ENCODE measurements at regions not wholly inside any gene's neighbourhood (a gene's known extent, or its start where the extent isn't known, plus 50 kb on each side); places are given as distances from the start of the nearest gene placed in this dataset. TPM values are rescaled to one million over a fixed set of nuclear protein-coding genes. Genes with fewer than 3 reads are reported as not detected.

- no peak for DNase-seq (ENCODE audit: low spot score)
- Histone ChIP-seq H3F3A (ENCODE audit: low read depth) (no peaks in the 10 kb centered on the region), H3K27ac (no peak overlapping the region), H2AFZ (replicated peaks) (no peak overlapping the region), H3K9me3 (ENCODE audit: low read depth) (peaks cover 31% of the 10 kb centered on the region), H3K4me2 (no peak overlapping the region), H3K27me3 (no peaks in the 10 kb centered on the region), H3K4me1 (no peaks in the 10 kb centered on the region), H3K4me3 (no peak overlapping the region), H4K20me1 (ENCODE audit: low read depth) (no peaks in the 10 kb centered on the region), H3K36me3 (no peaks in the 10 kb centered on the region), H3K79me2 (ENCODE audit: low read depth) (no peaks in the 10 kb centered on the region), H3K9ac (no peak overlapping the region)
- TF ChIP-seq EZH2phosphoT487 (IDR thresholded peaks at IDR 0.05) (no peak), CTCF (IDR thresholded peaks at IDR 0.05) (no peak), EZH2 (IDR thresholded peaks at IDR 0.05) (no peak)
- H3K27me3 Mint-ChIP-seq (ENCODE audit: insufficient read depth, low read depth): peaks cover 7% of the 10 kb centered on the region
- no peaks in the 10 kb centered on the region for H3K36me3 Mint-ChIP-seq
- no peak overlapping the region for H3K4me3 Mint-ChIP-seq
- no peak overlapping the region for H3K27ac Mint-ChIP-seq
- no peaks in the 10 kb centered on the region for H3K4me1 Mint-ChIP-seq
- peaks cover 49% of the 10 kb centered on the region for H3K9me3 Mint-ChIP-seq
These were observed 878.0 kb downstream of the KCNJ18 start for GRCh38 chr17:22570144-22570845.

- peaks cover 12% of the 10 kb centered on the region for H3K9me3 Mint-ChIP-seq
These were observed 907.0 kb downstream of the KCNJ18 start for GRCh38 chr17:22599322-22599721.

GRCh38 chr17:22600644-22601298, 908.4 kb downstream of the KCNJ18 start:
- Mint-ChIP-seq H3K4me1 (no peaks in the 10 kb centered on the region), H3K27ac (no peak overlapping the region), H3K4me3 (no peak overlapping the region), H3K36me3 (no peaks in the 10 kb centered on the region), H3K27me3 (ENCODE audit: insufficient read depth, low read depth) (no peaks in the 10 kb centered on the region), H3K9me3 (peaks cover 12% of the 10 kb centered on the region)
- no peaks in the 10 kb centered on the region for H3K36me3 ChIP-seq
- H3K9me3 ChIP-seq (ENCODE audit: low read depth): peaks cover 60% of the 10 kb centered on the region
- no peak overlapping the region for H2AFZ ChIP-seq (replicated peaks)
- no peaks in the 10 kb centered on the region for H3K4me1 ChIP-seq
- TF ChIP-seq EZH2phosphoT487 (IDR thresholded peaks at IDR 0.05): no peak
- no peak for TF ChIP-seq EZH2 (IDR thresholded peaks at IDR 0.05)
- no peak for TF ChIP-seq CTCF (IDR thresholded peaks at IDR 0.05)
- no peaks in the 10 kb centered on the region for H3F3A ChIP-seq (ENCODE audit: low read depth)
- H4K20me1 ChIP-seq (ENCODE audit: low read depth): no peaks in the 10 kb centered on the region
- DNase-seq (ENCODE audit: low spot score): no peak
- no peak overlapping the region for H3K4me2 ChIP-seq
- no peak overlapping the region for H3K9ac ChIP-seq
- H3K27me3 ChIP-seq: no peaks in the 10 kb centered on the region
- no peak overlapping the region for H3K4me3 ChIP-seq
- no peaks in the 10 kb centered on the region for H3K79me2 ChIP-seq (ENCODE audit: low read depth)
- no peak overlapping the region for H3K27ac ChIP-seq

More at GRCh38 chr17:22599322-22599721, 907.0 kb downstream of the KCNJ18 start:
- H3K27ac Mint-ChIP-seq: no peak overlapping the region
- no peaks in the 10 kb centered on the region for H3K4me1 Mint-ChIP-seq
- Histone ChIP-seq H3K27me3 (no peaks in the 10 kb centered on the region), H3K36me3 (no peaks in the 10 kb centered on the region), H3K79me2 (ENCODE audit: low read depth) (no peaks in the 10 kb centered on the region), H3K4me2 (no peak overlapping the region), H3K27ac (no peak overlapping the region), H3K9ac (no peak overlapping the region), H3K9me3 (ENCODE audit: low read depth) (peaks cover 54% of the 10 kb centered on the region), H3K4me3 (no peak overlapping the region), H4K20me1 (ENCODE audit: low read depth) (no peaks in the 10 kb centered on the region), H3K4me1 (no peaks in the 10 kb centered on the region), H2AFZ (replicated peaks) (no peak overlapping the region), H3F3A (ENCODE audit: low read depth) (no peaks in the 10 kb centered on the region)
- H3K4me3 Mint-ChIP-seq: no peak overlapping the region
- no peak for DNase-seq (ENCODE audit: low spot score)
- H3K36me3 Mint-ChIP-seq: no peaks in the 10 kb centered on the region
- TF ChIP-seq EZH2 (IDR thresholded peaks at IDR 0.05) (no peak), EZH2phosphoT487 (IDR thresholded peaks at IDR 0.05) (no peak), CTCF (IDR thresholded peaks at IDR 0.05) (no peak)
- H3K27me3 Mint-ChIP-seq (ENCODE audit: insufficient read depth, low read depth): no peaks in the 10 kb centered on the region

Small RNA genes lying in the stretch of these regions (small RNA-seq; reads per million reads assigned to genes)
- gene ABBA01006766.1 (not detected), gene NMTRS-TGA3-1 (not detected)

Measured in neural progenitor cell (in vitro differentiated cells).